Activated naive CD4-positive, alpha-beta T cell treated with anti-CD3 and anti-CD28 coated beads for 36 hours (primary cell): ENCODE measurements at regions not wholly inside any gene's neighbourhood (a gene's known extent, or its start where the extent isn't known, plus 50 kb on each side); places are given as distances from the start of the nearest gene placed in this dataset.
"Not testable (repeated sequence)": the region's sequence is repeated elsewhere in the genome, so short reads cannot be mapped to it uniquely, and the experiment has no call there.

Source experiments
- CTCF ChIA-PET: fragments of 350-600 bp; sonication (Branson Sonifier 250); formaldehyde crosslinking; loops from one replicate; lab custom pipeline; 2021; ENCODE audit warnings: antibody characterized with exemption; lab: Charles Lee
- DNase-seq: peaks from one replicate; pipeline ENCODE4 v3.0.0-alpha.2; 2020
- H3K27ac Mint-ChIP-seq: one replicate; pipeline ENCODE4 v1.8.0; 2021; ENCODE audit warnings: mild to moderate bottlenecking, mixed read lengths
- H3K27me3 Mint-ChIP-seq: one replicate; pipeline ENCODE4 v1.8.0; 2021; ENCODE audit warnings: low read depth, mixed read lengths
- H3K36me3 Mint-ChIP-seq: one replicate; pipeline ENCODE4 v1.8.0; 2021; ENCODE audit warnings: low read depth, mixed read lengths
- H3K4me1 Mint-ChIP-seq: one replicate; pipeline ENCODE4 v1.8.0; 2021; ENCODE audit warnings: low read depth, mixed read lengths
- H3K4me3 Mint-ChIP-seq: one replicate; pipeline ENCODE4 v1.8.0; 2021; ENCODE audit warnings: mild to moderate bottlenecking, moderate library complexity, mixed read lengths
- H3K9me3 Mint-ChIP-seq: one replicate; pipeline ENCODE4 v1.8.0; 2021; ENCODE audit warnings: mixed read lengths
- intact Hi-C: fragments of 100-400 bp; cut with micrococcal nuclease; formaldehyde crosslinking; loops from one replicate; pipeline ENCODE4 v1.15.1; 2023

GRCh38 chr1:230494514-230494913 is 68.4 kb upstream of the PGBD5 start:
- no peaks in the 10 kb centered on the region for H3K36me3 Mint-ChIP-seq
- DNase-seq: no peak
- H3K27ac Mint-ChIP-seq: no peak overlapping the region

GRCh38 chr1:230494026-230494425 is 67.9 kb upstream of the PGBD5 start:
- no peaks in the 10 kb centered on the region for H3K9me3 Mint-ChIP-seq
- intact Hi-C loops: no loop called here
- H3K4me1 Mint-ChIP-seq: no peaks in the 10 kb centered on the region
- DNase-seq: no peak
- CTCF ChIA-PET: no interaction called here
- H3K36me3 Mint-ChIP-seq: no peaks in the 10 kb centered on the region
- no peak overlapping the region for H3K4me3 Mint-ChIP-seq
- H3K27ac Mint-ChIP-seq: no peak overlapping the region
- H3K27me3 Mint-ChIP-seq: peaks cover 25% of the 10 kb centered on the region

More at GRCh38 chr1:230494514-230494913, 68.4 kb upstream of the PGBD5 start:
- CTCF ChIA-PET: no interaction called here
- Mint-ChIP-seq H3K27me3 (peaks cover 25% of the 10 kb centered on the region), H3K4me1 (no peaks in the 10 kb centered on the region), H3K9me3 (no peaks in the 10 kb centered on the region), H3K4me3 (no peak overlapping the region)
- intact Hi-C loops: no loop called here

GRCh38 chr1:230493264-230493663 is 67.1 kb upstream of the PGBD5 start:
- Mint-ChIP-seq H3K27ac (no peak overlapping the region), H3K9me3 (no peaks in the 10 kb centered on the region), H3K27me3 (peaks cover 20% of the 10 kb centered on the region), H3K4me3 (no peak overlapping the region), H3K4me1 (no peaks in the 10 kb centered on the region), H3K36me3 (no peaks in the 10 kb centered on the region)
- no peak for DNase-seq
- CTCF ChIA-PET: no interaction called here
- intact Hi-C loops: no loop called here

DNA sequence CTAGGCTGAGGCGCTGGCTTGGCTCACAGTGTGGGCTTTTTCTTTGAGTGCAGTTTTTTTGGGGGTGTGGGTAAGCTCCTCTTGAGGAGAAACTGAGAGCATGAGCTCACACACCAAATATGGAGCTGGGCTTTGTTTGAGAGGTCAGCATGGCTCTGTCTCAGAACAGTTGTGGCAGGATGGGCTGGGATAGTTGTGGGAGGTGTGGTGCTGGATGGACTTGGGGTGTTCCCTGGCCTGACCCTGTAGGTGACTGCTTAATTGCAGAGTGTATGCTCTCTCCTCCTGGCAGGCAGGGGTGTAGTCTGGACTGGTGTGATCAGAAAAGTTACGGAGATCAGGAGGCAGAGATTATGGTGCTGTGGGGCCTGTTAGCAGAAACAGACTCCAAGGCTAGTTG is 64.3 kb upstream of the PGBD5 start:
- Mint-ChIP-seq H3K4me1 (no peaks in the 10 kb centered on the region), H3K4me3 (no peak overlapping the region), H3K27me3 (peaks cover 8% of the 10 kb centered on the region), H3K36me3 (no peaks in the 10 kb centered on the region), H3K9me3 (no peaks in the 10 kb centered on the region), H3K27ac (no peak overlapping the region)
- CTCF ChIA-PET: no interaction called here
- intact Hi-C loops: no loop called here
- DNase-seq: no peak

DNA sequence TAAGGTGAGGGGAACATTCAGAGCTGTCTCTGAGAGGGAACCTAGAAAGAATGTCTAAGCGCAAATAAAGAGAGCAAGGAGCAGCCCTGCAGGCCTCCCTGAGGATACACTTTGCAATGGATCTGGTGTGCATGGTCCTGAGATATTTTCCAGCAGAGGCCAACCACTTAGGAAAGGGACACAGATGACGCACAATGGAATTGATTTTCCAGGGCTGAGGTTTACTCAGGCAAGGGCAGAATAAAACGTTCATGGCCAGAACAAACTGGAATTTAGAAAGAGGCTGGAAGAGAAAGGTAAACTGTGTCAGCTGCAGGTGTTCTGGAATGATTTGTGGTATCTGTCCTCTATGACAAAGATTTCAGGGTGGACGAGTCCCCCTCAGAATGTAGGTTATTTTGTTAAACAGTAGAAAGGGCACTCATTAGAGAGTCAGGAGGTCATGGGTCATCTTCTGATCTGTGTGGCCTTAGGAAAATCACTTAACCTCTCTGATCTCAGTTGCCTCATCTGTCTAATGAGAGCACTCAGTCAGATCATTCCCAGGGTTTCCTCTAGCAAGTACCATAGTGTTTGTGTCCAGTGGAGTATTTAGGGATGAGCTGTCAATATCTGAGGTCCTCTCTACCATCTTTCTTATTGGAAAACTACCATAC is 61.8 kb upstream of the PGBD5 start:
- Mint-ChIP-seq H3K27ac (no peak overlapping the region), H3K4me3 (no peak overlapping the region), H3K27me3 (peaks cover 13% of the 10 kb centered on the region), H3K36me3 (no peaks in the 10 kb centered on the region), H3K9me3 (no peaks in the 10 kb centered on the region), H3K4me1 (no peaks in the 10 kb centered on the region)
- DNase-seq: no peak
- intact Hi-C loops: no loop called here
- CTCF ChIA-PET: no interaction called here

DNA sequence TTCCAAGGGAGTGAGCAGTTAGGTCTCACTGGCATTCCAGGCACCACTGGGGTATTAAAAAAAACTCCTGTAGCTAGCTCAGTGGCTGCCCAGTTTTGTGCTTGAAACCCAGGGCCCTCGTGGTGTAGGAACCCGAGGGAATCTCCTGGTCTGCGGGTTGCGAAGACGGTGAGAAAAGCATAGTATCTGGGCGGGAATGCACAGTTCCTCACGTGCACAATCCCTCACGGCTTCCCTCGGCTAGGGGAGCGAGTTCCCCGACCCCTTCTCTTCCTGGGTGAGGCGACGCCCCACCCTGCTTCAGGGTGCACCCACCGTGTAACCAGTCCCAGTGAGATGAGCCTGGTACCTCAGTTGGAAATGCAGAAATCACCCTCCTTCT is 50.5 kb upstream of the PGBD5 start:
- Mint-ChIP-seq H3K27me3 (peaks cover 45% of the 10 kb centered on the region), H3K4me3 (no peak overlapping the region), H3K27ac (no peak overlapping the region), H3K4me1 (no peaks in the 10 kb centered on the region), H3K9me3 (no peaks in the 10 kb centered on the region), H3K36me3 (no peaks in the 10 kb centered on the region)
- intact Hi-C loops: no loop called here
- CTCF ChIA-PET: no interaction called here
- DNase-seq: no peak

- H3K4me3 Mint-ChIP-seq, DNase-seq, H3K4me1 Mint-ChIP-seq, intact Hi-C loops, CTCF ChIA-PET, H3K36me3 Mint-ChIP-seq, H3K9me3 Mint-ChIP-seq, H3K27ac Mint-ChIP-seq: not testable (repeated sequence)
- peaks cover 48% of the 10 kb centered on the region for H3K27me3 Mint-ChIP-seq
Measured at GRCh38 chr1:230475856-230476621, 49.9 kb upstream of the PGBD5 start.
